ENCODE measurements at regions not wholly inside any gene's neighbourhood (a gene's known extent, or its start where the extent isn't known, plus 50 kb on each side); places are given as distances from the start of the nearest gene placed in this dataset.
"Not testable (repeated sequence)": the region's sequence is repeated elsewhere in the genome, so short reads cannot be mapped to it uniquely, and the experiment has no call there.

DNA sequence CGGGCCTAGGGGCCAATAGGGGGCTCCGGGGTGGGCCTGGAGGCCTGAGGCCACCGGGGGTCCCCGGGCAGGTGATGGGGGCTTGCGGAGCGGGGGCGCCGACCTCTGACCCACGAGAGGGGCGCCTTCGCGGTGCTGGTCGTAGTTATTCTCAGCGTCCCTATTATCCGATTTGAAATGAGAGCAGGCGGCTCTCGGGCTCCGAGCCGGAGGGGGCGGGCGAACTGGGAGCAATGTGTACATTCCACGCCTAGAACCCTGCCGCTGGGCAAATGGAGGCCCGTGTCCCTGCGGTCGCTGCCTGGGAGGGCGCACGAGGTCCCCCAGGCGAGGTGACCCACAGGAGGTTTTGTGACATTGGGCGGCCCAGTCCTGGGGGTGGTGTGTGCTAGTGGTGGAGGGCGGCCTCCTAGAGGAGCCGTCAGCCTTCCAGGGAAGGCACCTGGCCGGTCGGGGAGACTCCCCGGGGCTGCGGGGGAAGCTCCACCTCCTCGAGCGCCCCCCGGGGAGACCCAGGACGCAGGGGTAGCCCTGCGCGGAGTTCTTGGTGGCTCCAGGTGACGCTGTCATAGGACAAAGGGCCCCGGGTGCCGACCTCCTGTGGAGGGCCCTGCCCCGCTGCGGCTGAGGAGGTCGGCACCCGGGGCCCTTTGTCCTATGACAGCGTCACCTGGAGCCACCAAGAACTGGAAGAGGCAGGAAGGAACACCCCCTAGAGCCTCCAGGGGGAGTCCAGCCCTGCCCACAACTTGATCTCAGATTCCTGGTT, 102.6 kb upstream of the PRKX start:
- DNase-seq = peak; percentile 66

- DNase-seq = peak; percentile 75
Observed at GRCh38 chrX:3811331-3812311, 98.2 kb upstream of the PRKX start.

DNA sequence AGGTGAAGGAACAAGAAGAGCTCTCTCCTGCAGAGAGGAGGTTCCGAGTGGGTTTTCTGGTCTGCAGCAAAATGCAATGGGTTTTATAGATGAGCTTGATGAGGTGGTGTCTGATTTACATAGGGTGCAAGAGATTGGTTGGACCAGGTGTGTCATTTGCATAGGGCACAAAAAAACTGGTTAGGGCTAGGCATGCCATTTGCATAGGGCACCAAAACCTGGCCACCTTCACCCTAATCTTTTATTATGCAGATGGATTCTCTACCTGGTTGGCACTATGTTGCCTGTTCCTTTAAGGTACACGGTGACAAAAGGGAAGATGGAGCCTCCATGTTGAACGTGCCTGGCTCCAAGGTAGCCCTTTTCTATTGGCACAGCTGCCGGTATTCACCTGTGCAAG, 94.5 kb upstream of the PRKX start:
- DNase-seq = no peak

GRCh38 chrX:3806630-3807029, 93.2 kb upstream of the PRKX start:
- no peak for DNase-seq

GRCh38 chrX:3803713-3804112, 90.3 kb upstream of the PRKX start:
- DNase-seq = no peak

DNA sequence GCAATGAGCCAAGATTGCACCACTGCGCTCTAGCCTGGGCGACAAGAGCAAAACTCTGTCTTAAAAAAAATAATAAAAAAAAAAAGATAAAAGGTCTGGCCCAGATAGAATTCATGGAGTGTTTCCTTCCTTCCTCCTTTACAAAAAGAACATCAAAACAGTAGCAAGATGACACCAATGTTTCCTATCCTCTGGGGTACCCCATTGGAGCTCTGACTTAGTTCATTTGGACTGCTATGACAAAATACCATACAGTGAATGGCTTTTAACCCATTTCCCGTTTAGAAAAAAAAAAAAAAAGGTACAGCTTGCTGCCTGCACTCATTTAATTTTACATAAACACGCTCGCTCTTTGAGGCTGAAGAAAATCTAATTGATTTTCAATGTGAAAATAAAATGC, 89.9 kb upstream of the PRKX start:
- no peak for DNase-seq

- not testable (repeated sequence) for DNase-seq
Observed at GRCh38 chrX:3795411-3795810, 82.0 kb upstream of the PRKX start.

DNA sequence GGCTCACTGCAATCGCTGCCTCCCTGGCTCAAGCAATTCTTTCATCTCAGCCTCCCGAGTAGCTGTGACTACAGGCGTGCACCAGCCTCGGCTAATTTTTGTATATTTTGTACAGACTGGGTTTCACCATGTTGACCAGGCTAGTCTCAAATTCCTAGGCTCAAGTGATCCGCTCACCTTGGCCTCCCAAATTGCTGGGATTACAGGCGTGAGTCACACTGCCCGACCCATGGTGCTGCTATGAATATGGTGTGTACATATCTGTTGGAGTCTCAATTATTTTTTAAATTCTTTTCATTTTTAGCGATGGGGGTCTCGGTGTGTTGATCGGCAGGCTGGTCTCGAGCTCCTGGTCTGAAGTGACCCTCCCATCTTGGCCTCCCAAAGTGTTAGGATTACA, 78.0 kb upstream of the PRKX start:
- DNase-seq = no peak

DNA sequence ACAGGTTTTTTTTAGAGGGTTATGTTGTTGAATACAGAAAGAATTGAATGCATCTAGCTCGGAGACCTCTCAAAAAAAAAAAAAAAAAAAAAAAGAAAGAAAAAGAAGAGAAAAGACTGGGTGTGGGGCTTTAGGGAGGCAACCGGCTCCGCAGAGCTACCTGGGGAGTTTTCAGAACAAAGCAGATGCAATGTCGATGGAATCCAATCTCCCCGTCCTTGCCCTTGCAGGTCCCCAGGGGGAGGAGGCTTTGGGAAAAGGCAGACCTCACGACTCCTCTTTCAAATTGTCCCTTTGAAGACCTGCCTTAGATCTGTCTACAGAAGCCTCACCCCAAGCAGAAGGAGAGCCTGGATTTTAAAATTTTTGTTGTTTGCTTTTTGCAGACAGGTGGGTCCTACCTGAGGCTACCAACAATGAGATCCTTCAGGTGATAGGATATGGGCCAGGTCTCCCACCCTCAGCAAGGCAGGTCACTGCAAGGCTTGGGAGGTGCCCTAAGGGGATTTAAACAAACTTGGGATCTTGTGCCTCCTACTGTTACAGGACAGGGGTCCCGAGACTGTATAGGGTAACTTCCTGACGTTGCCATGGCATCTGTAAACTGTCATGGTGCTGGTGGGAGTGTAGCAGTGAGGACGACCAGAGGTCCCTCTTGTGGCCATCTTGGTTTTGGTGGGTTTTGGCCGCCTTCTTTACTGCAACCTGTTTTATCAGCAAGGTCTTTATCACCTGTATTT, 75.2 kb upstream of the PRKX start:
- DNase-seq = no peak

DNA sequence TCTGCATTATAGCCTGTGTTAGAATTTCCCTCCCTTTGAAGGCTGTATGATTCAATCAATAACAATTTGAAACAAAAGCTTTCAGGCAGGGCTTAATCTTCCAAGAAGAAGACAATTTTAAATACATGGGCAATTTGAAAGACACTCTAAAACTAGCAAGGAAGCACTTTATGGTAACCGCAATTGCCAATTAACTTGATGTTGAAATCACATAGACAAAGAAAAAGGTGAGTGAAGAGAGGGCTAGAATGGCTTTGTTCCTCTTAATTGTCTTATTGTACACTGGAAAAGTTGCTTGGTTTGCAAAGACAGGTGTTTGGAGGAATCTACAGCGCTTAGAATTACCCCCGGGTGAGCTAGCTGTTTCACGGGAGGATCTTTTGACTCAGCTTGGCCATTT, 74.4 kb upstream of the PRKX start:
- no peak for DNase-seq

DNA sequence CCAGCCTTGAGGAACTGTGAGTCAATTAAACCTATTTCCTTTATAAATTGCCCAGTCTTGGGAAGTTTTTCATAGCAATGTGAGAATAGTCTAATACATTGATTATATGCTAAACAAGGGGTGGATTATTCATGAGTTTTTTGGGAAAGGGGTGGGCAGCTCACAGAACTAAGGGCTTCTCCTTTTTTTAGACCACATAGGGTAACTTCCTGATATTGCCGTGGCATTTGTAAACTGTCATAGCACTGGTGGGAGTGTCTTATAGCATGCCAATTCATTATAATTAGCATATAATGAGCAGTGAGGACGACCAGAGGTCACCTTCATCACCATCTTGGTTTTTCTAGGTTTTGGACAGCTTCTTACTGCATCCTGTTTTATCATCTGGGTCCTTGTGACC, 72.4 kb upstream of the PRKX start:
- not testable (repeated sequence) for DNase-seq

- no peak for DNase-seq
Observed at GRCh38 chrX:3780564-3780963, 67.1 kb upstream of the PRKX start.

GRCh38 chrX:3779546-3779945, 66.1 kb upstream of the PRKX start:
- no peak for DNase-seq

- DNase-seq = no peak
Observed at GRCh38 chrX:3777416-3777815, 64.0 kb upstream of the PRKX start.

DNA sequence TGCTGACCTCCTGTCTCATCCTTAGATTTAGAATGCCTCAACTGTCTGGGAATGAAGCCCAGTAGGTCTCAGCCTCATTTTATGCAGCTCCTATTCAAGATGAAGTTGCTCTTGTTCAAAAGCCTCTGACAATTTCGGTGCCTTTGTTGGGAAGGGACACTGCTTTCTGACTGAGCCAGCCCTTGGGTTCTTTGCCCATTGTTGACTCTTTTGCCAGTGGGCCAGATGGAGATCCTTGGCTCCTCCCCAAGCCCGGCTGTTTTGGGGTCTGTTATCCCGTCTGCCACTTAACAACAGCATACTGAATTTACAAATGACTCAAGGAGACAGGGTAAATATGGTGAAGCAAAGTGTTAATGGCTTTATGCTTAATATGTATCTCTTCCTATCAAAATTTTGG, 58.3 kb upstream of the PRKX start:
- no peak for DNase-seq

GRCh38 chrX:3768881-3769280, 55.4 kb upstream of the PRKX start:
- no peak for DNase-seq
